GM19035 (cell line): ENCODE measurements at regions not wholly inside any gene's neighbourhood (a gene's known extent, or its start where the extent isn't known, plus 50 kb on each side); places are given as distances from the start of the nearest gene placed in this dataset.

Experiments used
- ATAC-seq: cut with Tn5 transposase; IDR thresholded peaks from one replicate; pipeline ENCODE4 v1.9.1; 2021; ENCODE audit not compliant: unreplicated experiment

- ATAC-seq = no peak
Measured at GRCh38 chr22:48602805-48603518, 1224.7 kb downstream of the BRD1 start.

- ATAC-seq = no peak
Measured at GRCh38 chr22:48600681-48601080, 1227.0 kb downstream of the BRD1 start.

GRCh38 chr22:48600171-48600570 is 1227.5 kb downstream of the BRD1 start:
- ATAC-seq = no peak

GRCh38 chr22:48599346-48599745 is 1228.3 kb downstream of the BRD1 start:
- no peak for ATAC-seq

GRCh38 chr22:48596111-48596850 is 1231.4 kb downstream of the BRD1 start:
- ATAC-seq = no peak

GRCh38 chr22:48595511-48595905 is 1232.2 kb downstream of the BRD1 start:
- no peak for ATAC-seq

GRCh38 chr22:48594757-48595510 is 1232.7 kb downstream of the BRD1 start:
- no peak for ATAC-seq

- ATAC-seq = no peak
Measured at GRCh38 chr22:48594016-48594756, 1233.5 kb downstream of the BRD1 start.

GRCh38 chr22:48593551-48593950 is 1234.1 kb downstream of the BRD1 start:
- no peak for ATAC-seq

GRCh38 chr22:48592931-48593330 is 1234.7 kb downstream of the BRD1 start:
- no peak for ATAC-seq

GRCh38 chr22:48592488-48592887 is 1235.2 kb downstream of the BRD1 start:
- ATAC-seq = no peak

- no peak for ATAC-seq
Measured at GRCh38 chr22:48592066-48592345, 1235.7 kb downstream of the BRD1 start.

- ATAC-seq = no peak
Measured at GRCh38 chr22:48591286-48592065, 1236.2 kb downstream of the BRD1 start.

GRCh38 chr22:48589901-48590300 is 1237.8 kb downstream of the BRD1 start:
- no peak for ATAC-seq

GRCh38 chr22:48588878-48589450 is 1238.7 kb downstream of the BRD1 start:
- ATAC-seq = no peak

- ATAC-seq = no peak
Measured at GRCh38 chr22:48588151-48588877, 1239.4 kb downstream of the BRD1 start.

GRCh38 chr22:48587236-48587865 is 1240.3 kb downstream of the BRD1 start:
- ATAC-seq = no peak

GRCh38 chr22:48586799-48587185 is 1240.9 kb downstream of the BRD1 start:
- ATAC-seq = no peak
